DOHH2 (cell line): ENCODE measurements at regions not wholly inside any gene's neighbourhood (a gene's known extent, or its start where the extent isn't known, plus 50 kb on each side); places are given as distances from the start of the nearest gene placed in this dataset.

Experiments used
- CTCF ChIP-seq: fragments of 200-600 bp; sonication (generic); IDR thresholded peaks from one replicate; pipeline ENCODE4 v1.5.1; 2014; ENCODE audit warnings: antibody characterized with exemption, mild to moderate bottlenecking, low read depth, low read length; ENCODE audit not compliant: poor library complexity, severe bottlenecking
- EZH2phosphoT487 ChIP-seq: fragments of 200-600 bp; sonication (generic); IDR thresholded peaks from 2 replicates; pipeline ENCODE4 v1.6.1; 2017; ENCODE audit warnings: borderline replicate concordance, mild to moderate bottlenecking, antibody characterized with exemption, low read length, moderate library complexity, mixed read lengths

- TF ChIP-seq CTCF (no peak), EZH2phosphoT487 (no peak)
Measured at GRCh38 chr5:143879646-143880045, 67.7 kb downstream of the HMHB1 start.
